GM12878 (cell line): ENCODE measurements at regions not wholly inside any gene's neighbourhood (a gene's known extent, or its start where the extent isn't known, plus 50 kb on each side); places are given as distances from the start of the nearest gene placed in this dataset.

ENCODE experiments used
- BACH1 ChIP-seq: fragments of 450-650 bp; IDR thresholded peaks from 2 replicates; pipeline ENCODE4 v1.6.1; 2017; ENCODE audit warnings: mild to moderate bottlenecking, borderline replicate concordance
- BRCA1 ChIP-seq: IDR thresholded peaks from 2 replicates; pipeline ENCODE4 v1.6.1; 2011; ENCODE audit warnings: low read depth, low read length, improper control_type of control experiment
- DPF2 ChIP-seq: fragments of 450-650 bp; IDR thresholded peaks from 2 replicates; pipeline ENCODE4 v1.6.1; 2017; ENCODE audit warnings: mild to moderate bottlenecking
- EED ChIP-seq: sonication (generic); IDR thresholded peaks from 2 replicates; pipeline ENCODE4 v1.6.1; 2016; ENCODE audit warnings: antibody characterized with exemption, low read depth
- EZH2 ChIP-seq: IDR thresholded peaks from 2 replicates; pipeline ENCODE4 v1.6.1; 2012; ENCODE audit warnings: low read depth, mild to moderate bottlenecking, control low read depth, inconsistent platforms, low read length, borderline replicate concordance; ENCODE audit not compliant: control insufficient read depth
- FOXM1 ChIP-seq: IDR thresholded peaks from 2 replicates; pipeline ENCODE4 v1.6.1; 2012; ENCODE audit warnings: low read depth, mild to moderate bottlenecking, inconsistent platforms, low read length, moderate library complexity
- IKZF1 ChIP-seq: fragments of 450-650 bp; conservative IDR thresholded peaks from 2 replicates; pipeline ENCODE4 v1.6.1; 2017; ENCODE audit warnings: antibody characterized with exemption, mild to moderate bottlenecking
- JUND ChIP-seq: IDR thresholded peaks from 2 replicates; pipeline ENCODE4 v1.6.1; 2012; ENCODE audit warnings: low read depth, mild to moderate bottlenecking, low read length, improper control_type of control experiment, moderate library complexity
- MXI1 ChIP-seq: fragments of 150-350 bp; IDR thresholded peaks from 2 replicates; pipeline ENCODE4 v1.6.1; 2011; ENCODE audit warnings: low read depth, mild to moderate bottlenecking, inconsistent platforms, low read length, improper control_type of control experiment
- NBN ChIP-seq: fragments of 450-650 bp; IDR thresholded peaks from 2 replicates; pipeline ENCODE4 v1.6.1; 2016
- POLR2AphosphoS2 ChIP-seq: IDR thresholded peaks from 2 replicates; pipeline ENCODE4 v1.6.1; 2011; ENCODE audit warnings: low read depth, mild to moderate bottlenecking, low read length, improper control_type of control experiment, moderate library complexity
- RAD21 ChIP-seq: IDR thresholded peaks from 2 replicates; pipeline ENCODE4 v1.6.1; 2011; ENCODE audit warnings: mild to moderate bottlenecking, low read depth, low read length, moderate library complexity; ENCODE audit not compliant: insufficient read depth
- SMAD5 ChIP-seq: IDR thresholded peaks from 2 replicates; pipeline ENCODE4 v1.6.1; 2016; ENCODE audit warnings: antibody characterized with exemption, low read depth
- SMC3 ChIP-seq: IDR thresholded peaks from 2 replicates; pipeline ENCODE4 v1.6.1; 2011; ENCODE audit warnings: low read length, improper control_type of control experiment, borderline replicate concordance
- SUZ12 ChIP-seq: fragments of 200-600 bp; sonication (generic); IDR thresholded peaks from one replicate; pipeline ENCODE4 v1.6.1; 2018; ENCODE audit warnings: antibody characterized with exemption, mild to moderate bottlenecking; ENCODE audit not compliant: unreplicated experiment
- TAF1 ChIP-seq: IDR thresholded peaks from 2 replicates; pipeline ENCODE4 v1.6.1; 2011; ENCODE audit warnings: mild to moderate bottlenecking, low read depth, low read length, borderline replicate concordance
- TBL1XR1 ChIP-seq: IDR thresholded peaks from 2 replicates; pipeline ENCODE4 v1.6.1; 2012; ENCODE audit warnings: low read depth, low read length, improper control_type of control experiment
- TCF3 ChIP-seq: IDR thresholded peaks from 2 replicates; pipeline ENCODE4 v1.6.1; 2012; ENCODE audit warnings: low read depth, mild to moderate bottlenecking, low read length, borderline replicate concordance; ENCODE audit not compliant: insufficient read depth
- YBX1 ChIP-seq: fragments of 450-650 bp; IDR thresholded peaks from 2 replicates; pipeline ENCODE4 v1.6.1; 2016; ENCODE audit warnings: antibody characterized with exemption
- ZNF207 ChIP-seq: fragments of 450-650 bp; IDR thresholded peaks from 2 replicates; pipeline ENCODE4 v1.6.1; 2014; ENCODE audit warnings: antibody characterized with exemption, mild to moderate bottlenecking, borderline replicate concordance
- TF ChIP-seq, protein P1 (sequence below): fragments of 450-650 bp; IDR thresholded peaks from 2 replicates; pipeline ENCODE4 v1.6.1; 2017; ENCODE audit warnings: mild to moderate bottlenecking, moderate library complexity
- TF ChIP-seq, protein P2 (sequence below): fragments of 450-650 bp; conservative IDR thresholded peaks from 2 replicates; pipeline ENCODE4 v1.6.1; 2017; ENCODE audit warnings: mild to moderate bottlenecking, moderate library complexity
- TF ChIP-seq, protein P3 (sequence below): fragments of 450-650 bp; IDR thresholded peaks from 2 replicates; pipeline ENCODE4 v1.6.1; 2017; ENCODE audit warnings: antibody characterized with exemption, mild to moderate bottlenecking, moderate library complexity

DNA sequence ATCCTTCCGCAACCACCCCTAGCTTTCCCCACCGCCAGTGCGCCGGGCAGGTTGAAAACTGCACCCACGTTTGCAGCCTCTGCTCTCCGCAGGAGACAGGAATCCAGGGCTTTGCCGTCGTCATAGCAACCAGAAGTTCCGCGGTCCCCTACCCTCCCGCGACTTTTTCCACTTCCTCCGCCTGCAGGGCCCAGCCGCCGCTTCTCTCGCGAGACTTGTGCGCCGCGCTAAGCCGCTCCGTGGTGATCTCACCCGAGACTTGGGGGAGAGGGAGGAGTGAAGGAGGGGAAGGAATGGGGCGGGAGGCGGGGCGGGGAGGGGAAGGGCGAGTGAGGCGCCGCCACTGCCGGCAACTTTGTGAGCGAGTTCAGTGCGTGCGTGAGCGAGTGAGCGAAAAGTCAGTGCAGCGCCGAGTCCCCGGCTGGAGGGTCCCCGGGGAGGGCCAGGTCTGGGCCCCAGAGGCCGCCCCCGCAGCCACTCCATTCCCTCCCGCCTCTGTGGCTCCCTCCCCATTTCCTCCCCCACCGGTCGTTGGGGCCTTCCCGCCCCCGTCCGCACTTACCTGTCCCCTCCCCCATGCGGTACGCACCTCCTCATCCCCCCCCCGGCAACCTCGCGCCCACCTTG lies 413.0 kb downstream of the PCNX1 start, which contains the start of gene SIPA1L1 (continued):
- TF ChIP-seq FOXM1 (0 out of 2 replicates have a peak, but pooled peaks have one; percentile 72), SMC3 (peak; percentile 4; the same call in 1 of the 2 replicates), EZH2 (no peak), EED (no peak; the same call in 1 of the 2 replicates), TAF1 (peak; percentile 90), YBX1 (no peak), NBN (peak; percentile 81; the same call in 1 of the 2 replicates), POLR2AphosphoS2 (peak; percentile 86; the same call in 1 of the 2 replicates), MXI1 (peak; percentile 99), SMAD5 (peak; percentile 86), DPF2 (no peak), ZNF207 (no peak; the same call in 1 of the 2 replicates), BACH1 (peak; percentile 32; the same call in 1 of the 2 replicates), IKZF1 (peak; percentile 42; the same call in 1 of the 2 replicates), JUND (peak; percentile 40; the same call in 1 of the 2 replicates), RAD21 (no peak), SUZ12 (no peak), BRCA1 (peak; percentile 93), TCF3 (peak; percentile 82; the same call in 1 of the 2 replicates), TBL1XR1 (no peak)
- TF ChIP-seq, protein P1, sequence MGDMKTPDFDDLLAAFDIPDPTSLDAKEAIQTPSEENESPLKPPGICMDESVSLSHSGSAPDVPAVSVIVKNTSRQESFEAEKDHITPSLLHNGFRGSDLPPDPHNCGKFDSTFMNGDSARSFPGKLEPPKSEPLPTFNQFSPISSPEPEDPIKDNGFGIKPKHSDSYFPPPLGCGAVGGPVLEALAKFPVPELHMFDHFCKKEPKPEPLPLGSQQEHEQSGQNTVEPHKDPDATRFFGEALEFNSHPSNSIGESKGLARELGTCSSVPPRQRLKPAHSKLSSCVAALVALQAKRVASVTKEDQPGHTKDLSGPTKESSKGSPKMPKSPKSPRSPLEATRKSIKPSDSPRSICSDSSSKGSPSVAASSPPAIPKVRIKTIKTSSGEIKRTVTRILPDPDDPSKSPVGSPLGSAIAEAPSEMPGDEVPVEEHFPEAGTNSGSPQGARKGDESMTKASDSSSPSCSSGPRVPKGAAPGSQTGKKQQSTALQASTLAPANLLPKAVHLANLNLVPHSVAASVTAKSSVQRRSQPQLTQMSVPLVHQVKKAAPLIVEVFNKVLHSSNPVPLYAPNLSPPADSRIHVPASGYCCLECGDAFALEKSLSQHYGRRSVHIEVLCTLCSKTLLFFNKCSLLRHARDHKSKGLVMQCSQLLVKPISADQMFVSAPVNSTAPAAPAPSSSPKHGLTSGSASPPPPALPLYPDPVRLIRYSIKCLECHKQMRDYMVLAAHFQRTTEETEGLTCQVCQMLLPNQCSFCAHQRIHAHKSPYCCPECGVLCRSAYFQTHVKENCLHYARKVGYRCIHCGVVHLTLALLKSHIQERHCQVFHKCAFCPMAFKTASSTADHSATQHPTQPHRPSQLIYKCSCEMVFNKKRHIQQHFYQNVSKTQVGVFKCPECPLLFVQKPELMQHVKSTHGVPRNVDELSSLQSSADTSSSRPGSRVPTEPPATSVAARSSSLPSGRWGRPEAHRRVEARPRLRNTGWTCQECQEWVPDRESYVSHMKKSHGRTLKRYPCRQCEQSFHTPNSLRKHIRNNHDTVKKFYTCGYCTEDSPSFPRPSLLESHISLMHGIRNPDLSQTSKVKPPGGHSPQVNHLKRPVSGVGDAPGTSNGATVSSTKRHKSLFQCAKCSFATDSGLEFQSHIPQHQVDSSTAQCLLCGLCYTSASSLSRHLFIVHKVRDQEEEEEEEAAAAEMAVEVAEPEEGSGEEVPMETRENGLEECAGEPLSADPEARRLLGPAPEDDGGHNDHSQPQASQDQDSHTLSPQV = no peak
- TF ChIP-seq, protein P2, sequence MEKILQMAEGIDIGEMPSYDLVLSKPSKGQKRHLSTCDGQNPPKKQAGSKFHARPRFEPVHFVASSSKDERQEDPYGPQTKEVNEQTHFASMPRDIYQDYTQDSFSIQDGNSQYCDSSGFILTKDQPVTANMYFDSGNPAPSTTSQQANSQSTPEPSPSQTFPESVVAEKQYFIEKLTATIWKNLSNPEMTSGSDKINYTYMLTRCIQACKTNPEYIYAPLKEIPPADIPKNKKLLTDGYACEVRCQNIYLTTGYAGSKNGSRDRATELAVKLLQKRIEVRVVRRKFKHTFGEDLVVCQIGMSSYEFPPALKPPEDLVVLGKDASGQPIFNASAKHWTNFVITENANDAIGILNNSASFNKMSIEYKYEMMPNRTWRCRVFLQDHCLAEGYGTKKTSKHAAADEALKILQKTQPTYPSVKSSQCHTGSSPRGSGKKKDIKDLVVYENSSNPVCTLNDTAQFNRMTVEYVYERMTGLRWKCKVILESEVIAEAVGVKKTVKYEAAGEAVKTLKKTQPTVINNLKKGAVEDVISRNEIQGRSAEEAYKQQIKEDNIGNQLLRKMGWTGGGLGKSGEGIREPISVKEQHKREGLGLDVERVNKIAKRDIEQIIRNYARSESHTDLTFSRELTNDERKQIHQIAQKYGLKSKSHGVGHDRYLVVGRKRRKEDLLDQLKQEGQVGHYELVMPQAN = no peak
- TF ChIP-seq, protein P3, sequence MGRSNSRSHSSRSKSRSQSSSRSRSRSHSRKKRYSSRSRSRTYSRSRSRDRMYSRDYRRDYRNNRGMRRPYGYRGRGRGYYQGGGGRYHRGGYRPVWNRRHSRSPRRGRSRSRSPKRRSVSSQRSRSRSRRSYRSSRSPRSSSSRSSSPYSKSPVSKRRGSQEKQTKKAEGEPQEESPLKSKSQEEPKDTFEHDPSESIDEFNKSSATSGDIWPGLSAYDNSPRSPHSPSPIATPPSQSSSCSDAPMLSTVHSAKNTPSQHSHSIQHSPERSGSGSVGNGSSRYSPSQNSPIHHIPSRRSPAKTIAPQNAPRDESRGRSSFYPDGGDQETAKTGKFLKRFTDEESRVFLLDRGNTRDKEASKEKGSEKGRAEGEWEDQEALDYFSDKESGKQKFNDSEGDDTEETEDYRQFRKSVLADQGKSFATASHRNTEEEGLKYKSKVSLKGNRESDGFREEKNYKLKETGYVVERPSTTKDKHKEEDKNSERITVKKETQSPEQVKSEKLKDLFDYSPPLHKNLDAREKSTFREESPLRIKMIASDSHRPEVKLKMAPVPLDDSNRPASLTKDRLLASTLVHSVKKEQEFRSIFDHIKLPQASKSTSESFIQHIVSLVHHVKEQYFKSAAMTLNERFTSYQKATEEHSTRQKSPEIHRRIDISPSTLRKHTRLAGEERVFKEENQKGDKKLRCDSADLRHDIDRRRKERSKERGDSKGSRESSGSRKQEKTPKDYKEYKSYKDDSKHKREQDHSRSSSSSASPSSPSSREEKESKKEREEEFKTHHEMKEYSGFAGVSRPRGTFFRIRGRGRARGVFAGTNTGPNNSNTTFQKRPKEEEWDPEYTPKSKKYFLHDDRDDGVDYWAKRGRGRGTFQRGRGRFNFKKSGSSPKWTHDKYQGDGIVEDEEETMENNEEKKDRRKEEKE = no peak
